SK-N-SH treated with all-trans-retinoic acid at 6 μM for 48 hours (cell line): ENCODE measurements at regions not wholly inside any gene's neighbourhood (a gene's known extent, or its start where the extent isn't known, plus 50 kb on each side); places are given as distances from the start of the nearest gene placed in this dataset.

Experiments used
- ARNTL ChIP-seq: fragments of 450-650 bp; formaldehyde crosslinking; IDR thresholded peaks from 2 replicates; pipeline ENCODE4 v1.5.0; 2020; ENCODE audit warnings: low read depth, mild to moderate bottlenecking, moderate library complexity, borderline replicate concordance
- BACH2 ChIP-seq: fragments of 250-450 bp; sonication (Bioruptor Pico); IDR thresholded peaks from 2 replicates; pipeline ENCODE4 v1.9.0; 2021; ENCODE audit warnings: mild to moderate bottlenecking, borderline replicate concordance
- CSDC2 ChIP-seq: fragments of 250-450 bp; sonication (Bioruptor Pico); IDR thresholded peaks from 2 replicates; pipeline ENCODE4 v1.5.0; 2020; ENCODE audit warnings: mild to moderate bottlenecking, moderate library complexity
- GLIS3 ChIP-seq: fragments of 250-450 bp; sonication (Bioruptor Pico); IDR thresholded peaks from 2 replicates; pipeline ENCODE4 v1.5.0; 2020; ENCODE audit warnings: mild to moderate bottlenecking, moderate library complexity
- OSR1 ChIP-seq: fragments of 250-450 bp; sonication (Bioruptor Pico); IDR thresholded peaks from 2 replicates; pipeline ENCODE4 v1.8.0; 2022; ENCODE audit warnings: moderate library complexity, mild to moderate bottlenecking, inconsistent platforms
- PATZ1 ChIP-seq: fragments of 250-450 bp; sonication (Bioruptor Pico); IDR thresholded peaks from 2 replicates; pipeline ENCODE4 v1.8.0; 2020; ENCODE audit warnings: mild to moderate bottlenecking, moderate library complexity, borderline replicate concordance
- RARB ChIP-seq: fragments of 250-450 bp; sonication (Bioruptor Pico); IDR thresholded peaks from 2 replicates; pipeline ENCODE4 v1.8.0; 2021; ENCODE audit warnings: mild to moderate bottlenecking, moderate library complexity
- TCF4 ChIP-seq: fragments of 250-450 bp; sonication (Bioruptor Pico); IDR thresholded peaks from 2 replicates; pipeline ENCODE4 v1.8.0; 2021; ENCODE audit warnings: mild to moderate bottlenecking, moderate library complexity, borderline replicate concordance
- ZFP3 ChIP-seq: fragments of 250-450 bp; sonication (Bioruptor Pico); IDR thresholded peaks from 2 replicates; pipeline ENCODE4 v1.5.0; 2020; ENCODE audit warnings: mild to moderate bottlenecking, moderate library complexity
- ZFP30 ChIP-seq: fragments of 450-650 bp; formaldehyde crosslinking; IDR thresholded peaks from 2 replicates; pipeline ENCODE4 v1.5.0; 2022; ENCODE audit warnings: mild to moderate bottlenecking, moderate library complexity
- ZNF565 ChIP-seq: fragments of 450-650 bp; formaldehyde crosslinking; conservative IDR thresholded peaks from 2 replicates; pipeline ENCODE4 v1.5.0; 2020; ENCODE audit warnings: low read depth, mild to moderate bottlenecking, moderate library complexity
- TF ChIP-seq, protein P1 (sequence below): fragments of 250-450 bp; sonication (Bioruptor Pico); IDR thresholded peaks from 2 replicates; pipeline ENCODE4 v1.5.1; 2020; ENCODE audit warnings: low read depth, mild to moderate bottlenecking, moderate library complexity

DNA sequence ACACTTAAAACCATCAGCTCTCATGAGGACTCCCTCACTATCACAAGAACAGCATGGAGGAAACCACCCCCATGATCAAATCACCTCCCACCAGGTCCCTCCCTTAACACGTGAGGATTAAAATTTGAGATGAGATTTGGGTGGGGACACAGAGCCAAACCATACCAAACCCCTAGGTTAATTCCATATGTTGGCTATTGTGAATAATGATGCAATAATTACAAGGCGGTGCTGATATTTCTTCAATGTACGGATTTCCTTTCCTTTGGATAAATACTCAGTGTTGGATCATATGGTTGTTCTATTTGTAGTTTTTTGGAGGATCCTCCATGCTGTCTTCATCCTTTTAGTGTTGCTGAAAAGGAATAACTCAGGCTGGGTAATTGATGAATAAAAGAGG is 652.1 kb upstream of the PKDCC start:
- TF ChIP-seq GLIS3 (CRISPR knock-in tag) (no peak), PATZ1 (CRISPR knock-in tag) (no peak), TCF4 (CRISPR knock-in tag) (no peak), BACH2 (CRISPR knock-in tag) (no peak), CSDC2 (no peak), ZNF565 (no peak), ZFP30 (CRISPR knock-in tag) (no peak), ARNTL (no peak), OSR1 (CRISPR knock-in tag) (no peak), ZFP3 (CRISPR knock-in tag) (no peak), RARB (CRISPR knock-in tag) (no peak)
- TF ChIP-seq, protein P1, sequence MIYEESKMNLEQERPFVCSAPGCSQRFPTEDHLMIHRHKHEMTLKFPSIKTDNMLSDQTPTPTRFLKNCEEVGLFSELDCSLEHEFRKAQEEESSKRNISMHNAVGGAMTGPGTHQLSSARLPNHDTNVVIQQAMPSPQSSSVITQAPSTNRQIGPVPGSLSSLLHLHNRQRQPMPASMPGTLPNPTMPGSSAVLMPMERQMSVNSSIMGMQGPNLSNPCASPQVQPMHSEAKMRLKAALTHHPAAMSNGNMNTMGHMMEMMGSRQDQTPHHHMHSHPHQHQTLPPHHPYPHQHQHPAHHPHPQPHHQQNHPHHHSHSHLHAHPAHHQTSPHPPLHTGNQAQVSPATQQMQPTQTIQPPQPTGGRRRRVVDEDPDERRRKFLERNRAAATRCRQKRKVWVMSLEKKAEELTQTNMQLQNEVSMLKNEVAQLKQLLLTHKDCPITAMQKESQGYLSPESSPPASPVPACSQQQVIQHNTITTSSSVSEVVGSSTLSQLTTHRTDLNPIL (CRISPR knock-in tag): no peak
